Neural progenitor cell (in vitro differentiated cells): ENCODE measurements at regions not wholly inside any gene's neighbourhood (a gene's known extent, or its start where the extent isn't known, plus 50 kb on each side); places are given as distances from the start of the nearest gene placed in this dataset.

Experiments
- DNase-seq: peaks from one replicate; pipeline ENCODE4 v3.0.0-alpha.2; 2016; ENCODE audit warnings: low spot score
- H2AFZ ChIP-seq: fragments of 200-600 bp; sonication (generic); replicated peaks from 2 replicates; pipeline ENCODE4 v1.6.1; 2016; ENCODE audit warnings: antibody characterized with exemption
- H3F3A ChIP-seq: fragments of 200-600 bp; sonication (generic); 2 replicates; pipeline ENCODE4 v1.6.1; 2016; ENCODE audit warnings: antibody characterized with exemption, low read depth
- H3K27ac ChIP-seq: fragments of 200-600 bp; sonication (generic); 2 replicates; pipeline ENCODE4 v1.5.1; 2016; ENCODE audit warnings: mild to moderate bottlenecking
- H3K27me3 ChIP-seq: fragments of 200-600 bp; sonication (generic); 2 replicates; pipeline ENCODE4 v1.6.1; 2016; ENCODE audit warnings: mild to moderate bottlenecking, moderate library complexity
- H3K36me3 ChIP-seq: fragments of 200-600 bp; sonication (generic); 2 replicates; pipeline ENCODE4 v1.5.1; 2016
- H3K4me1 ChIP-seq: fragments of 200-600 bp; sonication (generic); 2 replicates; pipeline ENCODE4 v1.6.1; 2016; ENCODE audit warnings: mixed run types
- H3K4me2 ChIP-seq: fragments of 200-600 bp; sonication (generic); 2 replicates; pipeline ENCODE4 v1.6.1; 2016
- H3K4me3 ChIP-seq: fragments of 200-600 bp; sonication (generic); 2 replicates; pipeline ENCODE4 v1.5.1; 2016
- H3K79me2 ChIP-seq: fragments of 200-600 bp; sonication (generic); 2 replicates; pipeline ENCODE4 v1.6.1; 2016; ENCODE audit warnings: low read depth
- H3K9ac ChIP-seq: fragments of 200-600 bp; sonication (generic); 2 replicates; pipeline ENCODE4 v1.6.1; 2016
- H3K9me3 ChIP-seq: fragments of 200-600 bp; sonication (generic); 2 replicates; pipeline ENCODE4 v1.5.1; 2016; ENCODE audit warnings: low read depth
- H4K20me1 ChIP-seq: fragments of 200-600 bp; sonication (generic); 2 replicates; pipeline ENCODE4 v1.6.1; 2016; ENCODE audit warnings: low read depth
- H3K27ac Mint-ChIP-seq: 3 replicates; pipeline ENCODE4 v1.8.0; 2021; ENCODE audit warnings: mixed read lengths
- H3K27me3 Mint-ChIP-seq: 2 replicates; pipeline ENCODE4 v1.8.0; 2022; ENCODE audit warnings: low read depth, mild to moderate bottlenecking, inconsistent platforms, moderate library complexity, mixed read lengths; ENCODE audit not compliant: insufficient read depth
- H3K36me3 Mint-ChIP-seq: 3 replicates; pipeline ENCODE4 v1.8.0; 2021; ENCODE audit warnings: mixed read lengths
- H3K4me1 Mint-ChIP-seq: 3 replicates; pipeline ENCODE4 v1.8.0; 2021; ENCODE audit warnings: mixed read lengths
- H3K4me3 Mint-ChIP-seq: 3 replicates; pipeline ENCODE4 v1.8.0; 2021; ENCODE audit warnings: mild to moderate bottlenecking, moderate library complexity, mixed read lengths
- H3K9me3 Mint-ChIP-seq: 3 replicates; pipeline ENCODE4 v1.8.0; 2020; ENCODE audit warnings: mixed read lengths
- CTCF ChIP-seq: fragments of 200-600 bp; sonication (generic); IDR thresholded peaks from 2 replicates; pipeline ENCODE4 v1.5.1; 2017; ENCODE audit warnings: antibody characterized with exemption, mild to moderate bottlenecking
- EZH2 ChIP-seq: fragments of 200-600 bp; sonication (generic); IDR thresholded peaks from 2 replicates; pipeline ENCODE4 v1.6.1; 2017; ENCODE audit warnings: antibody characterized with exemption, mild to moderate bottlenecking, moderate library complexity
- EZH2phosphoT487 ChIP-seq: fragments of 200-600 bp; sonication (generic); IDR thresholded peaks from 2 replicates; pipeline ENCODE4 v1.6.1; 2017; ENCODE audit warnings: antibody characterized with exemption

DNA sequence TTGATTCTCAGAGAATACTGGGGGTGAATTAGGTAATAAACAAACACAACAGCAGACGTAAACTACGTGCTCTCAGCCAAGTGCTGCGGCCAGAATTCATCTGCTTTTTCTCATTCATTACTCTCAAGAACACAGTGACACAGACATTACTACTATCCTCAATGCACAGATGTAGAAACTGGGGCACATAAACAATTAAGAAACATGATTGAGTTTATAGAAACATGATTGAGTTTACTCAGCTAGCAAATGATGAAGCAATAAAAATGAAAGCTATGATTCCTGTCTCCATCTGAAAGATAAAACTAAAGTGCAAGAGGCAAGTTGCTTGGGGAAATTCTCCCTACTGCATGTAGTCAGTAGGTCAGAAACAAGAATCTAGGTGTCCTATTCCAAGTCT is 140.5 kb downstream of the IFI44 start:
- Histone ChIP-seq H2AFZ (no peak overlapping the region), H3K36me3 (no peaks in the 10 kb centered on the region), H3K79me2 (no peaks in the 10 kb centered on the region), H3K4me2 (no peak overlapping the region), H3K9ac (no peak overlapping the region), H3K4me1 (no peaks in the 10 kb centered on the region), H3K27ac (no peak overlapping the region), H3K27me3 (no peaks in the 10 kb centered on the region), H3F3A (no peaks in the 10 kb centered on the region), H4K20me1 (no peaks in the 10 kb centered on the region), H3K9me3 (no peaks in the 10 kb centered on the region), H3K4me3 (no peak overlapping the region)
- Mint-ChIP-seq H3K9me3 (no peaks in the 10 kb centered on the region), H3K27ac (no peak overlapping the region), H3K36me3 (no peaks in the 10 kb centered on the region), H3K4me1 (no peaks in the 10 kb centered on the region), H3K4me3 (no peak overlapping the region), H3K27me3 (no peaks in the 10 kb centered on the region)
- TF ChIP-seq EZH2phosphoT487: no peak
- TF ChIP-seq CTCF: no peak
- TF ChIP-seq EZH2: no peak
- no peak for DNase-seq

GRCh38 chr1:78792756-78793155 is 143.1 kb downstream of the IFI44 start:
- Histone ChIP-seq H3K4me1 (no peaks in the 10 kb centered on the region), H3K4me2 (no peak overlapping the region), H4K20me1 (no peaks in the 10 kb centered on the region), H3K79me2 (no peaks in the 10 kb centered on the region), H2AFZ (no peak overlapping the region), H3K9ac (no peak overlapping the region), H3K27ac (no peak overlapping the region), H3K9me3 (no peaks in the 10 kb centered on the region), H3K36me3 (no peaks in the 10 kb centered on the region), H3K4me3 (no peak overlapping the region), H3K27me3 (no peaks in the 10 kb centered on the region), H3F3A (no peaks in the 10 kb centered on the region)
- Mint-ChIP-seq H3K27me3 (no peaks in the 10 kb centered on the region), H3K4me1 (no peaks in the 10 kb centered on the region), H3K36me3 (no peaks in the 10 kb centered on the region), H3K4me3 (no peak overlapping the region), H3K9me3 (no peaks in the 10 kb centered on the region), H3K27ac (no peak overlapping the region)
- TF ChIP-seq EZH2phosphoT487 (no peak), CTCF (no peak), EZH2 (no peak)
- DNase-seq: no peak

- Histone ChIP-seq H2AFZ (no peak overlapping the region), H3K4me3 (no peak overlapping the region), H3K4me1 (no peaks in the 10 kb centered on the region), H3K4me2 (no peak overlapping the region), H3K9me3 (no peaks in the 10 kb centered on the region), H3K27ac (no peak overlapping the region), H3K36me3 (no peaks in the 10 kb centered on the region), H3F3A (no peaks in the 10 kb centered on the region), H3K27me3 (no peaks in the 10 kb centered on the region), H3K9ac (no peak overlapping the region), H4K20me1 (no peaks in the 10 kb centered on the region), H3K79me2 (no peaks in the 10 kb centered on the region)
- no peak for TF ChIP-seq CTCF
- no peak for TF ChIP-seq EZH2
- no peak for TF ChIP-seq EZH2phosphoT487
- no peak overlapping the region for H3K27ac Mint-ChIP-seq
- H3K4me3 Mint-ChIP-seq: no peak overlapping the region
- H3K4me1 Mint-ChIP-seq: no peaks in the 10 kb centered on the region
- H3K36me3 Mint-ChIP-seq: no peaks in the 10 kb centered on the region
- H3K27me3 Mint-ChIP-seq: no peaks in the 10 kb centered on the region
- no peak for DNase-seq
- H3K9me3 Mint-ChIP-seq: no peaks in the 10 kb centered on the region
Observed at GRCh38 chr1:78797108-78797781, 147.6 kb downstream of the IFI44 start.
